ENCODE measurements at regions not wholly inside any gene's neighbourhood (a gene's known extent, or its start where the extent isn't known, plus 50 kb on each side); places are given as distances from the start of the nearest gene placed in this dataset.
"Not testable (repeated sequence)": the region's sequence is repeated elsewhere in the genome, so short reads cannot be mapped to it uniquely, and the experiment has no call there.

- TF ChIP-seq CTCF (IDR thresholded peaks at IDR 0.05; ENCODE audit: poor library complexity); EZH2 (IDR thresholded peaks at IDR 0.05; ENCODE audit: borderline replicate concordance): not testable (repeated sequence)
Measured at GRCh38 chr17:36852478-36852877, 84.8 kb upstream of the LHX1 start.

All from hepatocyte (in vitro differentiated cells).